NT2/D1 (cell line): ENCODE measurements at regions not wholly inside any gene's neighbourhood (a gene's known extent, or its start where the extent isn't known, plus 50 kb on each side); places are given as distances from the start of the nearest gene placed in this dataset.

ENCODE experiments used
- SUZ12 ChIP-seq: IDR thresholded peaks from 2 replicates; pipeline ENCODE4 v1.6.1; 2011; ENCODE audit not compliant: insufficient read length, insufficient read depth; ENCODE audit errors: extremely low read depth
- YY1 ChIP-seq: IDR thresholded peaks from 2 replicates; pipeline ENCODE4 v1.6.1; 2011; ENCODE audit not compliant: insufficient read length, insufficient read depth
- ZNF274 ChIP-seq: IDR thresholded peaks from 2 replicates; pipeline ENCODE4 v1.6.1; 2011; ENCODE audit warnings: mild to moderate bottlenecking, low read depth, low read length

DNA sequence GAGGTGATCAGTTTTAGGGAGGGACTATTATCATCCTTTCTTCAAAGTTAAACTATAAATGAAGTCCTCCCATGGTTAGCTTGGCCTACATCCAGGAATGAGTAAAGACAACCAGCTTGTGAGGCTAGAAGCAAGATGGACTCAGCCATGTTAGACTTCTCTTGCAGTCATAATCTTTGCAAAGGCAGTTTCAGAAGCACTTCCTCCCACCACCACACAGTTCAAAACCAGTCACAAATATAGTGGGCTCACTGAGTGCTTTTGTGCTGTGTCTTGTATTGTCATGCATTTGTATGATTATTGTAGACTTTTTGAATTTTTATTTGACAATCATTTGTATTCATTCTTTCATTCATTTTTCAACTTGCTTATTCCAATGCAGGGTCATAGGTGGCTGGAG lies 204.5 kb downstream of the ZNF674 start:
- no peak for TF ChIP-seq ZNF274
- TF ChIP-seq YY1, result no peak
- no peak for TF ChIP-seq SUZ12
